ENCODE measurements at regions not wholly inside any gene's neighbourhood (a gene's known extent, or its start where the extent isn't known, plus 50 kb on each side); places are given as distances from the start of the nearest gene placed in this dataset.

- DNase-seq (ENCODE audit: extremely low spot score, unreplicated experiment) = no peak
- TF ChIP-seq CTCF (IDR thresholded peaks at IDR 0.05) = no peak
- Mint-ChIP-seq H3K36me3 (ENCODE audit: unreplicated experiment) (no peaks in the 10 kb centered on the region), H3K4me1 (ENCODE audit: unreplicated experiment) (no peaks in the 10 kb centered on the region), H3K9me3 (ENCODE audit: unreplicated experiment) (no peaks in the 10 kb centered on the region), H3K27me3 (ENCODE audit: unreplicated experiment) (peaks cover 3% of the 10 kb centered on the region), H3K27ac (ENCODE audit: unreplicated experiment) (no peak overlapping the region), H3K4me3 (ENCODE audit: unreplicated experiment) (no peak overlapping the region)
These were observed 148.3 kb upstream of the ARHGEF26 start for GRCh38 chr3:153972862-153973261.

- Mint-ChIP-seq H3K4me1 (ENCODE audit: unreplicated experiment) (no peaks in the 10 kb centered on the region), H3K9me3 (ENCODE audit: unreplicated experiment) (no peaks in the 10 kb centered on the region), H3K27me3 (ENCODE audit: unreplicated experiment) (peaks cover 3% of the 10 kb centered on the region), H3K36me3 (ENCODE audit: unreplicated experiment) (no peaks in the 10 kb centered on the region), H3K4me3 (ENCODE audit: unreplicated experiment) (no peak overlapping the region), H3K27ac (ENCODE audit: unreplicated experiment) (no peak overlapping the region)
- DNase-seq (ENCODE audit: extremely low spot score, unreplicated experiment) = no peak
- TF ChIP-seq CTCF (IDR thresholded peaks at IDR 0.05) = no peak
These were observed 147.4 kb upstream of the ARHGEF26 start for GRCh38 chr3:153973722-153974265.

- H3K4me3 Mint-ChIP-seq (ENCODE audit: unreplicated experiment) = no peak overlapping the region
- no peak overlapping the region for H3K27ac Mint-ChIP-seq (ENCODE audit: unreplicated experiment)
- H3K9me3 Mint-ChIP-seq (ENCODE audit: unreplicated experiment) = no peaks in the 10 kb centered on the region
These were observed 146.6 kb upstream of the ARHGEF26 start for GRCh38 chr3:153974614-153975013.

GRCh38 chr3:153976891-153977554, 144.2 kb upstream of the ARHGEF26 start:
- TF ChIP-seq CTCF (IDR thresholded peaks at IDR 0.05) = no peak
- Mint-ChIP-seq H3K4me1 (ENCODE audit: unreplicated experiment) (no peaks in the 10 kb centered on the region), H3K27me3 (ENCODE audit: unreplicated experiment) (no peaks in the 10 kb centered on the region), H3K4me3 (ENCODE audit: unreplicated experiment) (no peak overlapping the region), H3K27ac (ENCODE audit: unreplicated experiment) (no peak overlapping the region), H3K9me3 (ENCODE audit: unreplicated experiment) (no peaks in the 10 kb centered on the region), H3K36me3 (ENCODE audit: unreplicated experiment) (no peaks in the 10 kb centered on the region)
- DNase-seq (ENCODE audit: extremely low spot score, unreplicated experiment) = no peak

More at GRCh38 chr3:153974614-153975013, 146.6 kb upstream of the ARHGEF26 start:
- Mint-ChIP-seq H3K4me1 (ENCODE audit: unreplicated experiment) (no peaks in the 10 kb centered on the region), H3K36me3 (ENCODE audit: unreplicated experiment) (no peaks in the 10 kb centered on the region), H3K27me3 (ENCODE audit: unreplicated experiment) (peaks cover 3% of the 10 kb centered on the region)
- DNase-seq (ENCODE audit: extremely low spot score, unreplicated experiment) = no peak
- TF ChIP-seq CTCF (IDR thresholded peaks at IDR 0.05) = no peak

GRCh38 chr3:153978006-153978405, 143.2 kb upstream of the ARHGEF26 start:
- DNase-seq (ENCODE audit: extremely low spot score, unreplicated experiment) = no peak
- Mint-ChIP-seq H3K4me1 (ENCODE audit: unreplicated experiment) (no peaks in the 10 kb centered on the region), H3K36me3 (ENCODE audit: unreplicated experiment) (no peaks in the 10 kb centered on the region), H3K27ac (ENCODE audit: unreplicated experiment) (no peak overlapping the region), H3K9me3 (ENCODE audit: unreplicated experiment) (peaks cover 3% of the 10 kb centered on the region), H3K4me3 (ENCODE audit: unreplicated experiment) (no peak overlapping the region), H3K27me3 (ENCODE audit: unreplicated experiment) (no peaks in the 10 kb centered on the region)
- TF ChIP-seq CTCF (IDR thresholded peaks at IDR 0.05) = no peak
